Adrenal gland (tissue), 5 donors: ENCODE measurements at regions not wholly inside any gene's neighbourhood (a gene's known extent, or its start where the extent isn't known, plus 50 kb on each side); places are given as distances from the start of the nearest gene placed in this dataset.
"Not testable (repeated sequence)": the region's sequence is repeated elsewhere in the genome, so short reads cannot be mapped to it uniquely, and the experiment has no call there.

Experiments used
- CTCF ChIP-seq, 6 experiments: fragments of 450-650 bp in 4 of 6; fragments of 200-600 bp in 2 of 6; sonication (generic) in 1 of 6; IDR thresholded peaks; 1 replicate in 5 of 6; 2 replicates in 1 of 6; pipeline versions ENCODE4 v1.5.1 to v1.8.0; 2016 to 2021; ENCODE audit warnings: antibody characterized with exemption in 6 of 6, mild to moderate bottlenecking in 2 of 6, moderate library complexity in 1 of 6
- POLR2A ChIP-seq, 2 donors: fragments of 450-650 bp; IDR thresholded peaks; one replicate each; pipeline ENCODE4 v1.6.1; 2017; ENCODE audit warnings: antibody characterized with exemption in 2 of 2, mild to moderate bottlenecking in 2 of 2, moderate library complexity in 1 of 2
- donor health status: DM: no; HTN: no; CAD: no.

GRCh38 chr10:38402442-38403346 is 308.6 kb downstream of the ZNF37A start:
- TF ChIP-seq CTCF (IDR thresholded peaks at IDR 0.05) = not testable (repeated sequence)
- peak; percentile 54 to 77 for TF ChIP-seq POLR2A (IDR thresholded peaks at IDR 0.05)
